HS-27A (cell line): ENCODE measurements at regions not wholly inside any gene's neighbourhood (a gene's known extent, or its start where the extent isn't known, plus 50 kb on each side); places are given as distances from the start of the nearest gene placed in this dataset.

Experiments
- DNase-seq: peaks from one replicate; pipeline ENCODE4 v3.0.0-alpha.2; 2012; ENCODE audit warnings: low read depth, missing footprints

GRCh38 chr12:87160848-87161601, 868.2 kb downstream of the C12orf50 start:
- DNase-seq = no peak

- peak; percentile 85 for DNase-seq
These were observed 871.4 kb downstream of the C12orf50 start for GRCh38 chr12:87157791-87158190.

GRCh38 chr12:87155621-87156020, 873.6 kb downstream of the C12orf50 start:
- DNase-seq = no peak

GRCh38 chr12:87152841-87153528, 876.2 kb downstream of the C12orf50 start:
- no peak for DNase-seq

GRCh38 chr12:87152075-87152474, 877.1 kb downstream of the C12orf50 start:
- DNase-seq = no peak

GRCh38 chr12:87150969-87151662, 878.1 kb downstream of the C12orf50 start:
- DNase-seq = no peak

- DNase-seq = no peak
These were observed 886.2 kb upstream of the MGAT4C start for GRCh38 chr12:87142342-87142741.

- DNase-seq = no peak
These were observed 884.9 kb upstream of the MGAT4C start for GRCh38 chr12:87141091-87141490.

GRCh38 chr12:87140262-87140661, 884.1 kb upstream of the MGAT4C start:
- DNase-seq = no peak

- no peak for DNase-seq
These were observed 881.0 kb upstream of the MGAT4C start for GRCh38 chr12:87137220-87137619.

GRCh38 chr12:87136330-87136976, 880.3 kb upstream of the MGAT4C start:
- DNase-seq = no peak

GRCh38 chr12:87127272-87127671, 871.1 kb upstream of the MGAT4C start:
- DNase-seq = no peak

GRCh38 chr12:87121896-87122295, 865.7 kb upstream of the MGAT4C start:
- DNase-seq = no peak

- no peak for DNase-seq
These were observed 864.2 kb upstream of the MGAT4C start for GRCh38 chr12:87120440-87120839.

GRCh38 chr12:87119713-87120112, 863.5 kb upstream of the MGAT4C start:
- no peak for DNase-seq

GRCh38 chr12:87117526-87117925, 861.3 kb upstream of the MGAT4C start:
- no peak for DNase-seq

- DNase-seq = no peak
These were observed 860.6 kb upstream of the MGAT4C start for GRCh38 chr12:87116780-87117179.

GRCh38 chr12:87112571-87113345, 856.6 kb upstream of the MGAT4C start:
- DNase-seq = no peak

GRCh38 chr12:87107766-87108165, 851.6 kb upstream of the MGAT4C start:
- DNase-seq = no peak

GRCh38 chr12:87107270-87107669, 851.1 kb upstream of the MGAT4C start:
- no peak for DNase-seq

- no peak for DNase-seq
These were observed 839.9 kb upstream of the MGAT4C start for GRCh38 chr12:87096082-87096585.

- peak; percentile 50 for DNase-seq
These were observed 838.2 kb upstream of the MGAT4C start for GRCh38 chr12:87094356-87094755.
